Vagina (tissue), 2 donors: ENCODE measurements at regions not wholly inside any gene's neighbourhood (a gene's known extent, or its start where the extent isn't known, plus 50 kb on each side); places are given as distances from the start of the nearest gene placed in this dataset.

Source experiments
- DNase-seq, 2 donors: peaks; one replicate each; pipeline ENCODE4 v3.0.0-alpha.2; 2017; ENCODE audit errors: extremely low spot score in 2 of 2
- H3K27ac ChIP-seq: fragments of 200-600 bp; sonication (generic); one replicate; pipeline ENCODE4 v1.5.1; 2019
- H3K27me3 ChIP-seq: fragments of 200-600 bp; sonication (generic); one replicate; pipeline ENCODE4 v1.5.1; 2019
- H3K36me3 ChIP-seq, 2 donors: fragments of 200-600 bp; sonication (generic); one replicate each; pipeline ENCODE4 v1.5.1; 2017 to 2019
- H3K4me1 ChIP-seq: fragments of 200-600 bp; sonication (generic); one replicate; pipeline ENCODE4 v1.5.1; 2019
- H3K4me3 ChIP-seq, 2 donors: fragments of 200-600 bp; sonication (generic); 1 replicate in 1 of 2; 2 replicates in 1 of 2; pipeline ENCODE4 v1.5.1; 2016 to 2019
- H3K9me3 ChIP-seq: fragments of 200-600 bp; sonication (generic); one replicate; pipeline ENCODE4 v1.5.1; 2019
- POLR2A ChIP-seq, 2 donors: fragments of 450-650 bp; IDR thresholded peaks; one replicate each; pipeline ENCODE4 v1.6.1; 2017; ENCODE audit warnings: antibody characterized with exemption in 2 of 2, mild to moderate bottlenecking in 2 of 2, moderate library complexity in 2 of 2
- POLR2AphosphoS5 ChIP-seq, 2 donors: sonication (generic); formaldehyde crosslinking; IDR thresholded peaks; one replicate each; pipeline ENCODE4 v1.9.0; 2017; ENCODE audit warnings: antibody characterized with exemption in 2 of 2, mild to moderate bottlenecking in 2 of 2, low read depth in 1 of 2; ENCODE audit not compliant: insufficient read depth in 1 of 2
- intact Hi-C: fragments of 100-400 bp; cut with DNase I; formaldehyde crosslinking; loops from one replicate; pipeline ENCODE4 v1.15.1; 2023
- TF ChIP-seq, protein P1 (sequence below), 3 experiments: fragments of 450-650 bp in 2 of 3; fragments of 200-600 bp in 1 of 3; sonication (generic) in 1 of 3; IDR thresholded peaks; one replicate each; pipeline ENCODE4 v1.5.1; 2017 to 2019; ENCODE audit warnings: antibody characterized with exemption in 3 of 3, mild to moderate bottlenecking in 2 of 3, moderate library complexity in 2 of 3

GRCh38 chr12:125949471-125949870, 884.2 kb downstream of the AACS start:
- DNase-seq = no peak
- no peaks in the 10 kb centered on the region for H3K9me3 ChIP-seq
- intact Hi-C loops = no loop called here
- H3K4me1 ChIP-seq = no peaks in the 10 kb centered on the region
- H3K27ac ChIP-seq = no peak overlapping the region
- no peak overlapping the region for H3K4me3 ChIP-seq
- TF ChIP-seq, protein P1, sequence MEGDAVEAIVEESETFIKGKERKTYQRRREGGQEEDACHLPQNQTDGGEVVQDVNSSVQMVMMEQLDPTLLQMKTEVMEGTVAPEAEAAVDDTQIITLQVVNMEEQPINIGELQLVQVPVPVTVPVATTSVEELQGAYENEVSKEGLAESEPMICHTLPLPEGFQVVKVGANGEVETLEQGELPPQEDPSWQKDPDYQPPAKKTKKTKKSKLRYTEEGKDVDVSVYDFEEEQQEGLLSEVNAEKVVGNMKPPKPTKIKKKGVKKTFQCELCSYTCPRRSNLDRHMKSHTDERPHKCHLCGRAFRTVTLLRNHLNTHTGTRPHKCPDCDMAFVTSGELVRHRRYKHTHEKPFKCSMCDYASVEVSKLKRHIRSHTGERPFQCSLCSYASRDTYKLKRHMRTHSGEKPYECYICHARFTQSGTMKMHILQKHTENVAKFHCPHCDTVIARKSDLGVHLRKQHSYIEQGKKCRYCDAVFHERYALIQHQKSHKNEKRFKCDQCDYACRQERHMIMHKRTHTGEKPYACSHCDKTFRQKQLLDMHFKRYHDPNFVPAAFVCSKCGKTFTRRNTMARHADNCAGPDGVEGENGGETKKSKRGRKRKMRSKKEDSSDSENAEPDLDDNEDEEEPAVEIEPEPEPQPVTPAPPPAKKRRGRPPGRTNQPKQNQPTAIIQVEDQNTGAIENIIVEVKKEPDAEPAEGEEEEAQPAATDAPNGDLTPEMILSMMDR (IDR thresholded peaks at IDR 0.05) = no peak
- TF ChIP-seq POLR2AphosphoS5 (IDR thresholded peaks at IDR 0.05; ENCODE audit: insufficient read depth in 1 of 2, low read depth in 1 of 2) (no peak), POLR2A (IDR thresholded peaks at IDR 0.05) (no peak)
- H3K27me3 ChIP-seq = no peaks in the 10 kb centered on the region
- H3K36me3 ChIP-seq = no peaks in the 10 kb centered on the region

DNA sequence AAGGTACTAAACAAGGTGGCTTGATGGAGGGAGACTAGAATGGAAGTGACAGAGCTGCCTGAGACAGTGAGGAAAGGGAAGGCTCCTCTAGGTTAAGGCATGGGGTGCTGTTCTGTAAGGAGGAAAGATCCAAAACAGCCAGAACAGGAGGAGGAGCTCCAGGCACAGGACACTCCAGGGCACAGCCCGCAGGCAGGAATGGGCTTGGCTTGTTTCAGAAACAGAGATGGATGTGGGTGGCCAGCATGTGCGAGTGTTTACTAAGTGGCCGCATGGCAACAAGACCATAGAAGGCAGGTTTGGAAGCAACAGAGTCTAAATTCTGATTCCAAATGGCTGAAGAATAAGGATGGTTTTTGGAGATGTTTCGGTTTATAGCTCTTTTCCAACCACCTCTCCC, 889.1 kb downstream of the AACS start:
- intact Hi-C loops = no loop called here
- TF ChIP-seq, protein P1 (IDR thresholded peaks at IDR 0.05) = no peak
- TF ChIP-seq POLR2A (IDR thresholded peaks at IDR 0.05) = no peak
- no peak for TF ChIP-seq POLR2AphosphoS5 (IDR thresholded peaks at IDR 0.05; ENCODE audit: insufficient read depth in 1 of 2, low read depth in 1 of 2)
- no peak overlapping the region for H3K27ac ChIP-seq
- no peak overlapping the region for H3K4me3 ChIP-seq
- DNase-seq = no peak
- no peaks in the 10 kb centered on the region for H3K27me3 ChIP-seq
- no peaks in the 10 kb centered on the region for H3K4me1 ChIP-seq
- H3K9me3 ChIP-seq = no peaks in the 10 kb centered on the region
- H3K36me3 ChIP-seq = no peaks in the 10 kb centered on the region

- intact Hi-C loops = no loop called here
- Histone ChIP-seq H3K4me1 (no peaks in the 10 kb centered on the region), H3K27me3 (no peaks in the 10 kb centered on the region), H3K9me3 (no peaks in the 10 kb centered on the region), H3K27ac (no peak overlapping the region), H3K36me3 (no peaks in the 10 kb centered on the region), H3K4me3 (no peak overlapping the region)
- DNase-seq = no peak
- TF ChIP-seq, protein P1 (IDR thresholded peaks at IDR 0.05) = no peak
- TF ChIP-seq POLR2A (IDR thresholded peaks at IDR 0.05) = no peak
- TF ChIP-seq POLR2AphosphoS5 (IDR thresholded peaks at IDR 0.05; ENCODE audit: insufficient read depth in 1 of 2, low read depth in 1 of 2) = no peak
Measured at GRCh38 chr12:125956186-125956585, 891.0 kb downstream of the AACS start.

DNA sequence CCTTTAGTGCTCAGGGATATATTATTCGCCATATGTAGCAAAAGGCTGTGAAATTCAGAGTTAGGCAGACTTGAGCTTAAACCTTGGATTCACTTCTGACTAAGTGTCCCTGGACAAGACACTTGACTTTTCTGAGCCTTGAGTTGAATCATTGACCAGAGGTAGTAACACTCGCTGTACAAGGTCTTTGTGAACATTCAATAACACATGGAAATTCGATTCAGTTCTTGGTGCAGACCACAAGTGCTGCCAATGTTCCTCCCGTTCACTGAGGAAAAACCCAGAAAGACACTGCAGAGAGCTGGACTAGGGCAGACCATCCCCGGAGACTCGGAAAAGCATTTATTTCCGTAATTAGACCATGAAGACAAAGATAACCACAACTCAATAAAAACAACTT, 901.4 kb downstream of the AACS start:
- Histone ChIP-seq H3K9me3 (no peaks in the 10 kb centered on the region), H3K36me3 (no peaks in the 10 kb centered on the region), H3K4me3 (no peak overlapping the region), H3K27ac (no peak overlapping the region), H3K27me3 (no peaks in the 10 kb centered on the region), H3K4me1 (no peaks in the 10 kb centered on the region)
- no peak for TF ChIP-seq POLR2A (IDR thresholded peaks at IDR 0.05)
- no peak for TF ChIP-seq POLR2AphosphoS5 (IDR thresholded peaks at IDR 0.05; ENCODE audit: insufficient read depth in 1 of 2, low read depth in 1 of 2)
- TF ChIP-seq, protein P1 (IDR thresholded peaks at IDR 0.05) = no peak
- intact Hi-C loops = no loop called here
- DNase-seq = no peak

DNA sequence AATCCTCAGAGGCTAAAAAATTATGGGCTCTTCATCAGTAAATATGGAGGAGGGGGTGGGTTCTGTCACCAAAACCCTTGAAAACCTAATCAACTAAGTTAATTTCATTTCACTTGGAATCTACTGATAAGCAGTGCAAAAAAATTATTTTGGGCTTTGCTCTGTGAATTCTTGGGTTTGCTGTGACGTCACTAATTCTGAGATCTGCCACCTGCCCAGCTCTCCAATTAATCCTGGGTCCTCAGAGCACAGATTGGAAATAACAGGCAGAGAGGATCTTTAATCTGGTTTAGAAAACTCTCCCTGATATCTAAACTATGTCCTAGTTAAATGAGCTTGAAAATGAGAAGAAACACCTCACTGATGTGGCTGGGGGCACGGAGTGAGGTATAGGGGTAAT, 903.2 kb downstream of the AACS start:
- TF ChIP-seq POLR2A (IDR thresholded peaks at IDR 0.05) (no peak), POLR2AphosphoS5 (IDR thresholded peaks at IDR 0.05; ENCODE audit: insufficient read depth in 1 of 2, low read depth in 1 of 2) (no peak)
- TF ChIP-seq, protein P1 (IDR thresholded peaks at IDR 0.05) = no peak
- no peak for DNase-seq
- no peak overlapping the region for H3K4me3 ChIP-seq
- no peaks in the 10 kb centered on the region for H3K36me3 ChIP-seq
- H3K4me1 ChIP-seq = no peaks in the 10 kb centered on the region
- H3K27ac ChIP-seq = no peak overlapping the region
- H3K9me3 ChIP-seq = no peaks in the 10 kb centered on the region
- no peaks in the 10 kb centered on the region for H3K27me3 ChIP-seq
- intact Hi-C loops = no loop called here
